HEK293T (cell line): ENCODE measurements at regions not wholly inside any gene's neighbourhood (a gene's known extent, or its start where the extent isn't known, plus 50 kb on each side); places are given as distances from the start of the nearest gene placed in this dataset.
"Not testable (repeated sequence)": the region's sequence is repeated elsewhere in the genome, so short reads cannot be mapped to it uniquely, and the experiment has no call there.

ENCODE experiments used
- CTCF ChIA-PET: fragments of 350-600 bp; formaldehyde crosslinking; extraction: SDS; loops from one replicate; lab custom pipeline; 2021; ENCODE audit warnings: antibody characterized with exemption, inconsistent platforms; lab: Yijun Ruan, JAX
- POLR2A ChIA-PET: fragments of 350-600 bp; formaldehyde crosslinking; extraction: SDS; loops from one replicate; lab custom pipeline; 2020; ENCODE audit warnings: antibody characterized with exemption, inconsistent platforms; lab: Yijun Ruan, JAX
- DNase-seq: peaks from one replicate; pipeline ENCODE4 v3.0.0; 2012; ENCODE audit warnings: mixed read lengths; ENCODE audit errors: extremely low spot score
- ARNT ChIP-seq: fragments of 450-650 bp; IDR thresholded peaks from 2 replicates; pipeline ENCODE4 v1.6.1; 2017; ENCODE audit warnings: mild to moderate bottlenecking
- BHLHE40 ChIP-seq: fragments of 450-650 bp; IDR thresholded peaks from 2 replicates; pipeline ENCODE4 v1.6.1; 2016; ENCODE audit warnings: mild to moderate bottlenecking, moderate library complexity, borderline replicate concordance
- CTBP1 ChIP-seq: fragments of 450-650 bp; IDR thresholded peaks from 2 replicates; pipeline ENCODE4 v1.6.1; 2016; ENCODE audit warnings: borderline replicate concordance
- ELF4 ChIP-seq: fragments of 450-650 bp; IDR thresholded peaks from 2 replicates; pipeline ENCODE4 v1.6.1; 2017; ENCODE audit warnings: antibody characterized with exemption
- FOXA1 ChIP-seq: fragments of 450-650 bp; IDR thresholded peaks from 2 replicates; pipeline ENCODE4 v1.6.1; 2016; ENCODE audit warnings: mild to moderate bottlenecking
- FOXK2 ChIP-seq: fragments of 450-650 bp; IDR thresholded peaks from 2 replicates; pipeline ENCODE4 v1.6.1; 2016; ENCODE audit warnings: mild to moderate bottlenecking
- FOXM1 ChIP-seq: fragments of 450-650 bp; IDR thresholded peaks from 2 replicates; pipeline ENCODE4 v1.6.1; 2017; ENCODE audit warnings: mild to moderate bottlenecking, borderline replicate concordance
- HDGF ChIP-seq: fragments of 450-650 bp; IDR thresholded peaks from 2 replicates; pipeline ENCODE4 v1.6.1; 2017; ENCODE audit warnings: antibody characterized with exemption, borderline replicate concordance
- L3MBTL2 ChIP-seq: fragments of 450-650 bp; conservative IDR thresholded peaks from 2 replicates; pipeline ENCODE4 v1.6.1; 2016; ENCODE audit warnings: mild to moderate bottlenecking
- LEF1 ChIP-seq: fragments of 450-650 bp; IDR thresholded peaks from 2 replicates; pipeline ENCODE4 v1.6.1; 2017; ENCODE audit warnings: mild to moderate bottlenecking, borderline replicate concordance
- NFRKB ChIP-seq: fragments of 450-650 bp; IDR thresholded peaks from 2 replicates; pipeline ENCODE4 v1.6.1; 2016; ENCODE audit warnings: mild to moderate bottlenecking, moderate library complexity
- PKNOX1 ChIP-seq: fragments of 450-650 bp; IDR thresholded peaks from 2 replicates; pipeline ENCODE4 v1.6.1; 2016
- SP1 ChIP-seq: fragments of 450-650 bp; IDR thresholded peaks from 2 replicates; pipeline ENCODE4 v1.6.1; 2017
- SUZ12 ChIP-seq: fragments of 450-650 bp; IDR thresholded peaks from 2 replicates; pipeline ENCODE4 v1.6.1; 2016; ENCODE audit warnings: mild to moderate bottlenecking
- TARDBP ChIP-seq: fragments of 450-650 bp; IDR thresholded peaks from 2 replicates; pipeline ENCODE4 v1.6.1; 2016
- ZNF384 ChIP-seq: fragments of 450-650 bp; IDR thresholded peaks from 2 replicates; pipeline ENCODE4 v1.6.1; 2016

- TF ChIP-seq FOXM1 = no peak
- TF ChIP-seq L3MBTL2 = no peak
- TF ChIP-seq TARDBP = no peak
- no peak for TF ChIP-seq BHLHE40
- no peak for DNase-seq
- CTCF ChIA-PET = interaction anchor here (0.6 kb wide), 1 partner anchor 553 kb away, joined by 3 read pairs; no protein-coding TSS in a partner anchor
- POLR2A ChIA-PET = no interaction called here
Observed at GRCh38 chr17:34076743-34077631, 178.1 kb upstream of the CCL2 start.

- no peak for TF ChIP-seq NFRKB
- TF ChIP-seq BHLHE40 = no peak
- TF ChIP-seq HDGF = no peak
- TF ChIP-seq ZNF384 = no peak
- TF ChIP-seq ELF4 = no peak
- no peak for TF ChIP-seq SUZ12
- no peak for TF ChIP-seq SP1
- no peak for TF ChIP-seq FOXA1
- TF ChIP-seq TARDBP = no peak
- no peak for TF ChIP-seq ARNT
- no peak for TF ChIP-seq CTBP1
- DNase-seq = peak; percentile 12
- POLR2A ChIA-PET = no interaction called here
- CTCF ChIA-PET = interaction anchor here (1.0 kb wide), 2 partner anchors 79 to 81 kb away, joined by 3 to 4 read pairs; no protein-coding TSS in a partner anchor
Observed at GRCh38 chr17:34081269-34081668, 173.8 kb upstream of the CCL2 start.

GRCh38 chr17:34082404-34082803 lies 172.7 kb upstream of the CCL2 start:
- TF ChIP-seq ARNT = no peak
- no peak for TF ChIP-seq LEF1
- TF ChIP-seq CTBP1 = no peak
- TF ChIP-seq ELF4 = no peak
- no peak for TF ChIP-seq FOXK2
- TF ChIP-seq SP1 = no peak
- no peak for TF ChIP-seq FOXM1
- TF ChIP-seq BHLHE40 = no peak
- TF ChIP-seq NFRKB = no peak
- TF ChIP-seq HDGF = no peak
- TF ChIP-seq PKNOX1 = no peak
- no peak for TF ChIP-seq ZNF384
- no peak for TF ChIP-seq TARDBP
- TF ChIP-seq L3MBTL2 = no peak
- no peak for TF ChIP-seq SUZ12
- no peak for TF ChIP-seq FOXA1
- POLR2A ChIA-PET = no interaction called here
- no peak for DNase-seq
- CTCF ChIA-PET = no interaction called here

GRCh38 chr17:34089042-34089441 lies 166.0 kb upstream of the CCL2 start:
- CTCF ChIA-PET, DNase-seq, POLR2A ChIA-PET: not testable (repeated sequence)

- TF ChIP-seq SP1 = no peak
- TF ChIP-seq NFRKB = no peak
- TF ChIP-seq ELF4 = no peak
- TF ChIP-seq PKNOX1 = no peak
- no peak for TF ChIP-seq FOXM1
- TF ChIP-seq BHLHE40 = no peak
- TF ChIP-seq FOXA1 = no peak
- no peak for TF ChIP-seq LEF1
- ChIA-PET CTCF (no interaction called here), POLR2A (no interaction called here)
- DNase-seq = no peak
Observed at GRCh38 chr17:34090593-34090992, 164.5 kb upstream of the CCL2 start.

- ChIA-PET CTCF (no interaction called here), POLR2A (no interaction called here)
- DNase-seq = no peak
- TF ChIP-seq BHLHE40 = no peak
- TF ChIP-seq NFRKB = no peak
- no peak for TF ChIP-seq LEF1
- no peak for TF ChIP-seq L3MBTL2
- TF ChIP-seq SUZ12 = no peak
- TF ChIP-seq SP1 = no peak
- TF ChIP-seq ZNF384 = no peak
- no peak for TF ChIP-seq PKNOX1
- TF ChIP-seq FOXM1 = no peak
- TF ChIP-seq ARNT = no peak
- no peak for TF ChIP-seq CTBP1
- TF ChIP-seq FOXK2 = no peak
- no peak for TF ChIP-seq FOXA1
- TF ChIP-seq TARDBP = no peak
- TF ChIP-seq ELF4 = no peak
- TF ChIP-seq HDGF = no peak
Observed at GRCh38 chr17:34091975-34092374, 163.1 kb upstream of the CCL2 start.
